ENCODE measurements at regions not wholly inside any gene's neighbourhood (a gene's known extent, or its start where the extent isn't known, plus 50 kb on each side); places are given as distances from the start of the nearest gene placed in this dataset.

GRCh38 chr6:125421836-125422235, 120.1 kb upstream of the HDDC2 start:
- TF ChIP-seq CTCF (IDR thresholded peaks at IDR 0.05; ENCODE audit: low read length), result no peak
- no peak for TF ChIP-seq EZH2 (IDR thresholded peaks at IDR 0.05; ENCODE audit: borderline replicate concordance, low read length)

All from OCI-LY1 (cell line).